T-helper 1 cell treated with Interleukin-12 subunit alpha and Interleukin-12 subunit beta and Interleukin-4 antibody, amounts not matched to agents 30 μg/mL and 1 μg/mL, for 36 hours (primary cell): ENCODE measurements at regions not wholly inside any gene's neighbourhood (a gene's known extent, or its start where the extent isn't known, plus 50 kb on each side); places are given as distances from the start of the nearest gene placed in this dataset.
"Not testable (repeated sequence)": the region's sequence is repeated elsewhere in the genome, so short reads cannot be mapped to it uniquely, and the experiment has no call there.

ENCODE experiments used
- H3K27ac Mint-ChIP-seq: one replicate; pipeline ENCODE4 v1.8.0; 2021; ENCODE audit warnings: mild to moderate bottlenecking, mixed read lengths
- H3K27me3 Mint-ChIP-seq: one replicate; pipeline ENCODE4 v1.8.0; 2021; ENCODE audit warnings: low read depth, mixed read lengths
- H3K36me3 Mint-ChIP-seq: one replicate; pipeline ENCODE4 v1.8.0; 2021; ENCODE audit warnings: low read depth, mixed read lengths
- H3K4me1 Mint-ChIP-seq: one replicate; pipeline ENCODE4 v1.8.0; 2021; ENCODE audit warnings: low read depth, mixed read lengths
- H3K4me3 Mint-ChIP-seq: one replicate; pipeline ENCODE4 v1.8.0; 2021; ENCODE audit warnings: mild to moderate bottlenecking, moderate library complexity, mixed read lengths
- H3K9me3 Mint-ChIP-seq: one replicate; pipeline ENCODE4 v1.8.0; 2021; ENCODE audit warnings: mixed read lengths

DNA sequence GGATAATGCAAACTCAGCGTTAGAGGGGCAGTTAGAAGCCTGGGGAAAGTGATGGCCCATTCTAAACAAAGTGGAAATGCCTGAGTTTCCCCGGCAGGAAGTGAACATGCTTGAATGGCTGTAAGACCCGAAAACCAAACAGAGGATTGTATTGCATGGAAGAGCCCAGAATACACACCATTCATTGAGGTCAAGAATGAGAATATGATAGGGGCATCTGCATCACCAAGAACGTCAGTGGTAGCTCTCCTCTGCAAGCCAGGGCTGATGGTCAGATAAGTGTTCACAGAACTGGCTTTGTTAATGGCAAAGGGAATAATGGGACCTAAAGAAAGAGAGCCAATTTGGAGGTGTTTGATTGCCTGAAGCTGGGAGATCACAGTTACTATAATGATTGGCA lies 663.4 kb downstream of the KHDRBS2 start:
- no peaks in the 10 kb centered on the region for H3K4me1 Mint-ChIP-seq
- no peaks in the 10 kb centered on the region for H3K27me3 Mint-ChIP-seq
- H3K36me3 Mint-ChIP-seq: no peaks in the 10 kb centered on the region
- H3K27ac Mint-ChIP-seq: no peak overlapping the region
- peaks cover 41% of the 10 kb centered on the region for H3K9me3 Mint-ChIP-seq
- H3K4me3 Mint-ChIP-seq: no peak overlapping the region

- H3K9me3 Mint-ChIP-seq: peaks cover 14% of the 10 kb centered on the region
- H3K4me1 Mint-ChIP-seq: no peaks in the 10 kb centered on the region
- no peak overlapping the region for H3K4me3 Mint-ChIP-seq
- H3K36me3 Mint-ChIP-seq: no peaks in the 10 kb centered on the region
- no peaks in the 10 kb centered on the region for H3K27me3 Mint-ChIP-seq
- no peak overlapping the region for H3K27ac Mint-ChIP-seq
Measured at GRCh38 chr6:61614119-61614518, 671.9 kb downstream of the KHDRBS2 start.

DNA sequence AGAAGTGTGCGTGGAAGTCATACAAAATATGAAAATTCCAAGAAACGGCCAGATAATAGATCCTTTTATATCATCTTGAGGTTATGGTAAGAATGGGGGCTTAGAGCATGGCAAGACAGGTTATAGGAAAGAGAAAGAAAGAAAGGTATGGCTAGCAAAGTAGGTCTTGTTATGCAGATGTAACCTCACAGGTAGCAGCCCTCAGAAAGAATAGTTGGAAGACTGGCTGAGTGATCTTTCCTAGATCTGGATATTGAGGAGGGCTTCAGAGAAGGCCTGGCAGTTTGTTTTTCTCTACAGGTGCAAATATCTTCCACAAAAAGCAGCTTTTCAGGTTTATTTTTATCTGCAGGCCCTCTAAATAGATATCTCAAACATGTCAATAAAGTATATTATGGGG lies 679.5 kb downstream of the KHDRBS2 start:
- Mint-ChIP-seq H3K9me3 (peaks cover 51% of the 10 kb centered on the region), H3K4me1 (no peaks in the 10 kb centered on the region), H3K27me3 (no peaks in the 10 kb centered on the region), H3K36me3 (no peaks in the 10 kb centered on the region), H3K4me3 (no peak overlapping the region), H3K27ac (no peak overlapping the region)

DNA sequence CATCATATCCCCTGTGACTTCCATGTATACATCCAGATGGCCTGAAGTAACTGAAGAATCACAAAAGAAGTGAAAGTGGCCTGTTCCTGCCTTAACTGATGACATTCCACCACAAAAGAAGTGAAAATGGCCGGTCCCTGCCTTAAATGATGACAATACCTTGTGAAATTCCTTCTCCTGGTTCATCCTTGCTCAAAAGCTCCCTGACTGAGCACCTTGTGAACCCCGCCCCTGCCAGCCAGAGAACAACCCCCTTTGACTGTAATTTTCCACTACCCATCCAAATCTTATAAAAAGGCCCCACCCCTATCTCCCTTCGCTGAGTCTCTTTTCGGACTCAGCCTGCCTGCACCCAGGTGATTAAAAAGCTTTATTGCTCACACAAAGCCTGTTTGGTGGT lies 680.2 kb downstream of the KHDRBS2 start:
- not testable (repeated sequence) for H3K4me3 Mint-ChIP-seq, H3K27me3 Mint-ChIP-seq, H3K36me3 Mint-ChIP-seq, H3K27ac Mint-ChIP-seq, H3K4me1 Mint-ChIP-seq
- peaks cover 53% of the 10 kb centered on the region for H3K9me3 Mint-ChIP-seq

- H3K27me3 Mint-ChIP-seq, H3K4me1 Mint-ChIP-seq, H3K36me3 Mint-ChIP-seq, H3K4me3 Mint-ChIP-seq, H3K27ac Mint-ChIP-seq: not testable (repeated sequence)
- peaks cover 67% of the 10 kb centered on the region for H3K9me3 Mint-ChIP-seq
Measured at GRCh38 chr6:61602171-61602570, 683.9 kb downstream of the KHDRBS2 start.

- H3K4me3 Mint-ChIP-seq: no peak overlapping the region
- H3K36me3 Mint-ChIP-seq: no peaks in the 10 kb centered on the region
- H3K4me1 Mint-ChIP-seq: no peaks in the 10 kb centered on the region
- H3K27me3 Mint-ChIP-seq: no peaks in the 10 kb centered on the region
- no peak overlapping the region for H3K27ac Mint-ChIP-seq
- peaks cover 23% of the 10 kb centered on the region for H3K9me3 Mint-ChIP-seq
Measured at GRCh38 chr6:61592238-61592637, 693.8 kb downstream of the KHDRBS2 start.

- Mint-ChIP-seq H3K27me3 (no peaks in the 10 kb centered on the region), H3K9me3 (peaks cover 25% of the 10 kb centered on the region), H3K36me3 (no peaks in the 10 kb centered on the region), H3K4me1 (no peaks in the 10 kb centered on the region), H3K4me3 (no peak overlapping the region), H3K27ac (no peak overlapping the region)
Measured at GRCh38 chr6:61586934-61587537, 699.0 kb downstream of the KHDRBS2 start.

GRCh38 chr6:61585504-61585903 lies 700.5 kb downstream of the KHDRBS2 start:
- H3K27ac Mint-ChIP-seq: no peak overlapping the region
- no peaks in the 10 kb centered on the region for H3K36me3 Mint-ChIP-seq
- H3K27me3 Mint-ChIP-seq: no peaks in the 10 kb centered on the region
- H3K4me3 Mint-ChIP-seq: no peak overlapping the region
- no peaks in the 10 kb centered on the region for H3K4me1 Mint-ChIP-seq
- H3K9me3 Mint-ChIP-seq: peaks cover 25% of the 10 kb centered on the region

DNA sequence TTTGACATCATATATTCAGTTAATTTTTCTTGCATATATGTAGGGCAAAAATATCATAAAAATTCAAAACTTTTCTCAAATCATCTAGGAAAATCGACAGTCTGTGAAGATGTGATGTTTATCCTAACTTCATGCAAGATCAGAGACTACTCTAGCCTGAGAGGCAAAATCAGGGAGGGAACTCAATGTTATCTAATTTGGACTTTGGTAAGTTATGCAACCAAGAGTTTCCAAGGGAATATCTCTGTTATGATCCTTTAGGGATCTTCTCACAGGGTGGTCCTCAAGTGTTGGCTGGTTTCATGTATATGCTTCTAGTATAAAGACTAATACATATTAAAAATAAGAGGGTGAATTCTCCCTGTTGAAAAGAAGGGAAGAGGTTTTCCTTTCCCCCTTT lies 723.9 kb downstream of the KHDRBS2 start:
- no peaks in the 10 kb centered on the region for H3K27me3 Mint-ChIP-seq
- H3K27ac Mint-ChIP-seq: no peak overlapping the region
- H3K4me1 Mint-ChIP-seq: no peaks in the 10 kb centered on the region
- H3K36me3 Mint-ChIP-seq: no peaks in the 10 kb centered on the region
- H3K9me3 Mint-ChIP-seq: peaks cover 53% of the 10 kb centered on the region
- no peak overlapping the region for H3K4me3 Mint-ChIP-seq

DNA sequence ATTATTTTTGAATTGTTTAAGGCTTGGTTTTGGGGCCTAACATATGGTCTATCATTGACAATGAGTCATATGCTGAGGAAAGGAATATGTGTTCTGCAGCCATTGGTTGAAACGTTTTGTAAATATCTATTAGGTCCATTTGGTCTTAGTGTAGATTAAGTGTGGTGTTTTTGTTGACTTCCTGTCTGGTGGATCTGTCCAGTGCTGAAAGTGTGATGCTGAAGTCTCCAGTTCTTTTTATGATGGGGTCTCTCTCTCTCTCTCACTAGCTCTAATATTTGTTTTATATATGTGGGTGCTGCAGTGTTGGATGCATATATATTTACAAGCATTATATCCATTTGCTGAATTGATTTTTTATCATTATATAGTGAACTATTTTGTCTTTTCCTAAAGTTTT lies 727.2 kb downstream of the KHDRBS2 start:
- Mint-ChIP-seq H3K36me3 (no peaks in the 10 kb centered on the region), H3K27me3 (no peaks in the 10 kb centered on the region), H3K4me1 (no peaks in the 10 kb centered on the region), H3K27ac (no peak overlapping the region), H3K9me3 (peaks cover 65% of the 10 kb centered on the region), H3K4me3 (no peak overlapping the region)

DNA sequence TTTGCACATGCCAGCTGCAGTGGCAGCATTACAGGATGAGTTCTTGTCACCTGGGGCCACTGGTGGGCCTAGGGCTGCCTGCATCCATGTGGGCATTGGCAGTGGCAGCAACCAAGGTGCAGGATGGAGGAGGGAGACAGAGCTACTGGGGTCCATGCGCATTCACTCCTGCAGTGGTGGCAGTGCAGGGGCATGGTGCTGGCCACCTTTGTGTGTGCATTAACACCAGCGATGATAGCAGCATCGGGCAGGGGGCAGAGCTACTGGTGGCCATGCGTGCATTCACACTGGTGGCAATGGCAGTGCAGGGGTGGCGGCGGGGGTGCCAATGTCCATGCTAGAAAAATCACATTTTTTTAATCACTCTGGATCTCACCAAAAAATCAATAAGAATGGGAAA lies 730.0 kb downstream of the KHDRBS2 start:
- Mint-ChIP-seq H3K36me3 (no peaks in the 10 kb centered on the region), H3K4me3 (no peak overlapping the region), H3K9me3 (peaks cover 69% of the 10 kb centered on the region), H3K27ac (no peak overlapping the region), H3K4me1 (no peaks in the 10 kb centered on the region), H3K27me3 (no peaks in the 10 kb centered on the region)

- Mint-ChIP-seq H3K27ac (no peak overlapping the region), H3K9me3 (peaks cover 52% of the 10 kb centered on the region), H3K4me3 (no peak overlapping the region), H3K4me1 (no peaks in the 10 kb centered on the region), H3K27me3 (no peaks in the 10 kb centered on the region), H3K36me3 (no peaks in the 10 kb centered on the region)
Measured at GRCh38 chr6:61538801-61539200, 747.2 kb downstream of the KHDRBS2 start.

DNA sequence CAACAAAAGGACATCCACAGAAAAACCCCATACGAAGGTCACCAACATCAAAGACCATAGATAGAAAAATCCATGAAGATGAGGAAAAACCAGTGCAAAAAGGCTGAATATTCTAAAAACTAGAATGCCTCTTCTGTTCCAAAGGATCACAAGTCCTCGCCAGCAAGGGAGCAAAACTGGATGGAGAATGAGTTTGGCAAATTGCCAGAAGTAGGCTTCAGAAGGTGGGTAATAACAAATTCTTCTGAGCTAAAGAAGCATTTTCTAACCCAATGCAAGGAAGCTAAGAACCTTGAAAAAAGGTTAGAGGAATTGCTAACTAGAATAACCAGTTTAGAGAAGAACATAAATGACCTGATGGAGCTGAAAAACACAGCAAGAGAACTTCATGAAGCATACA lies 753.3 kb downstream of the KHDRBS2 start:
- H3K4me3 Mint-ChIP-seq, H3K4me1 Mint-ChIP-seq, H3K36me3 Mint-ChIP-seq, H3K27ac Mint-ChIP-seq, H3K27me3 Mint-ChIP-seq: not testable (repeated sequence)
- H3K9me3 Mint-ChIP-seq: peaks cover 56% of the 10 kb centered on the region
